ENCODE measurements at regions not wholly inside any gene's neighbourhood (a gene's known extent, or its start where the extent isn't known, plus 50 kb on each side); places are given as distances from the start of the nearest gene placed in this dataset.
"Not testable (repeated sequence)": the region's sequence is repeated elsewhere in the genome, so short reads cannot be mapped to it uniquely, and the experiment has no call there.

- TF ChIP-seq POLR2A (IDR thresholded peaks at IDR 0.05; ENCODE audit: low read length) = no peak
- no peak for TF ChIP-seq GATA1 (IDR thresholded peaks at IDR 0.05; ENCODE audit: low read depth, low read length)
- no peak for DNase-seq
These were observed 496.5 kb upstream of the SOX11 start for GRCh38 chr2:5195636-5196035.

GRCh38 chr2:5203134-5203755, 488.9 kb upstream of the SOX11 start:
- no peak for TF ChIP-seq POLR2A (IDR thresholded peaks at IDR 0.05; ENCODE audit: low read length)
- TF ChIP-seq GATA1 (IDR thresholded peaks at IDR 0.05; ENCODE audit: low read depth, low read length) = no peak
- no peak for DNase-seq

- DNase-seq = not testable (repeated sequence)
These were observed 485.4 kb upstream of the SOX11 start for GRCh38 chr2:5206742-5207141.

- no peak for DNase-seq
- TF ChIP-seq GATA1 (IDR thresholded peaks at IDR 0.05; ENCODE audit: low read depth, low read length) = no peak
- TF ChIP-seq POLR2A (IDR thresholded peaks at IDR 0.05; ENCODE audit: low read length) = no peak
These were observed 476.1 kb upstream of the SOX11 start for GRCh38 chr2:5215989-5216607.

- no peak for DNase-seq
- TF ChIP-seq GATA1 (IDR thresholded peaks at IDR 0.05; ENCODE audit: low read depth, low read length) (no peak), POLR2A (IDR thresholded peaks at IDR 0.05; ENCODE audit: low read length) (no peak)
These were observed 465.0 kb upstream of the SOX11 start for GRCh38 chr2:5227062-5227699.

- TF ChIP-seq GATA1 (IDR thresholded peaks at IDR 0.05; ENCODE audit: low read depth, low read length) (no peak), POLR2A (IDR thresholded peaks at IDR 0.05; ENCODE audit: low read length) (no peak)
- no peak for DNase-seq
These were observed 462.6 kb upstream of the SOX11 start for GRCh38 chr2:5229574-5229973.

GRCh38 chr2:5230444-5230843, 461.7 kb upstream of the SOX11 start:
- no peak for DNase-seq
- TF ChIP-seq POLR2A (IDR thresholded peaks at IDR 0.05; ENCODE audit: low read length) (no peak), GATA1 (IDR thresholded peaks at IDR 0.05; ENCODE audit: low read depth, low read length) (no peak)

- TF ChIP-seq GATA1 (IDR thresholded peaks at IDR 0.05; ENCODE audit: low read depth, low read length) (no peak), POLR2A (IDR thresholded peaks at IDR 0.05; ENCODE audit: low read length) (no peak)
- DNase-seq = no peak
These were observed 461.3 kb upstream of the SOX11 start for GRCh38 chr2:5230855-5231254.

GRCh38 chr2:5231287-5231686, 460.9 kb upstream of the SOX11 start:
- TF ChIP-seq GATA1 (IDR thresholded peaks at IDR 0.05; ENCODE audit: low read depth, low read length) (no peak), POLR2A (IDR thresholded peaks at IDR 0.05; ENCODE audit: low read length) (no peak)
- no peak for DNase-seq

GRCh38 chr2:5234563-5234962, 457.6 kb upstream of the SOX11 start:
- no peak for DNase-seq
- TF ChIP-seq POLR2A (IDR thresholded peaks at IDR 0.05; ENCODE audit: low read length) = no peak
- no peak for TF ChIP-seq GATA1 (IDR thresholded peaks at IDR 0.05; ENCODE audit: low read depth, low read length)

- DNase-seq = no peak
- no peak for TF ChIP-seq GATA1 (IDR thresholded peaks at IDR 0.05; ENCODE audit: low read depth, low read length)
- TF ChIP-seq POLR2A (IDR thresholded peaks at IDR 0.05; ENCODE audit: low read length) = no peak
These were observed 456.5 kb upstream of the SOX11 start for GRCh38 chr2:5235701-5236100.

GRCh38 chr2:5236249-5236648, 455.9 kb upstream of the SOX11 start:
- no peak for DNase-seq
- TF ChIP-seq POLR2A (IDR thresholded peaks at IDR 0.05; ENCODE audit: low read length) (no peak), GATA1 (IDR thresholded peaks at IDR 0.05; ENCODE audit: low read depth, low read length) (no peak)

- TF ChIP-seq GATA1 (IDR thresholded peaks at IDR 0.05; ENCODE audit: low read depth, low read length) (no peak), POLR2A (IDR thresholded peaks at IDR 0.05; ENCODE audit: low read length) (no peak)
- DNase-seq = no peak
These were observed 449.4 kb upstream of the SOX11 start for GRCh38 chr2:5242751-5243150.

- TF ChIP-seq POLR2A (IDR thresholded peaks at IDR 0.05; ENCODE audit: low read length) = no peak
- TF ChIP-seq GATA1 (IDR thresholded peaks at IDR 0.05; ENCODE audit: low read depth, low read length) = no peak
- no peak for DNase-seq
These were observed 441.7 kb upstream of the SOX11 start for GRCh38 chr2:5250482-5250881.

- no peak for TF ChIP-seq POLR2A (IDR thresholded peaks at IDR 0.05; ENCODE audit: low read length)
- no peak for TF ChIP-seq GATA1 (IDR thresholded peaks at IDR 0.05; ENCODE audit: low read depth, low read length)
- DNase-seq = no peak
These were observed 438.9 kb upstream of the SOX11 start for GRCh38 chr2:5253263-5253662.
